ENCODE measurements at regions not wholly inside any gene's neighbourhood (a gene's known extent, or its start where the extent isn't known, plus 50 kb on each side); places are given as distances from the start of the nearest gene placed in this dataset.

- peaks cover 3% of the 10 kb centered on the region for H3K27me3 Mint-ChIP-seq (ENCODE audit: low read depth, poor library complexity)
Observed at GRCh38 chr5:173834071-173834771, 53.9 kb upstream of the CPEB4 start.

GRCh38 chr5:173835131-173835530 is 53.0 kb upstream of the CPEB4 start:
- Mint-ChIP-seq H3K4me3 (no peak overlapping the region), H3K4me1 (peaks cover 44% of the 10 kb centered on the region), H3K27ac (no peak overlapping the region), H3K36me3 (ENCODE audit: low read depth) (no peaks in the 10 kb centered on the region), H3K9me3 (peaks cover 12% of the 10 kb centered on the region), H3K27me3 (ENCODE audit: low read depth, poor library complexity) (peaks cover 3% of the 10 kb centered on the region)
- TF ChIP-seq, protein P1, sequence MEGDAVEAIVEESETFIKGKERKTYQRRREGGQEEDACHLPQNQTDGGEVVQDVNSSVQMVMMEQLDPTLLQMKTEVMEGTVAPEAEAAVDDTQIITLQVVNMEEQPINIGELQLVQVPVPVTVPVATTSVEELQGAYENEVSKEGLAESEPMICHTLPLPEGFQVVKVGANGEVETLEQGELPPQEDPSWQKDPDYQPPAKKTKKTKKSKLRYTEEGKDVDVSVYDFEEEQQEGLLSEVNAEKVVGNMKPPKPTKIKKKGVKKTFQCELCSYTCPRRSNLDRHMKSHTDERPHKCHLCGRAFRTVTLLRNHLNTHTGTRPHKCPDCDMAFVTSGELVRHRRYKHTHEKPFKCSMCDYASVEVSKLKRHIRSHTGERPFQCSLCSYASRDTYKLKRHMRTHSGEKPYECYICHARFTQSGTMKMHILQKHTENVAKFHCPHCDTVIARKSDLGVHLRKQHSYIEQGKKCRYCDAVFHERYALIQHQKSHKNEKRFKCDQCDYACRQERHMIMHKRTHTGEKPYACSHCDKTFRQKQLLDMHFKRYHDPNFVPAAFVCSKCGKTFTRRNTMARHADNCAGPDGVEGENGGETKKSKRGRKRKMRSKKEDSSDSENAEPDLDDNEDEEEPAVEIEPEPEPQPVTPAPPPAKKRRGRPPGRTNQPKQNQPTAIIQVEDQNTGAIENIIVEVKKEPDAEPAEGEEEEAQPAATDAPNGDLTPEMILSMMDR (IDR thresholded peaks at IDR 0.05), result no peak
- DNase-seq, result no peak

More at GRCh38 chr5:173834071-173834771, 53.9 kb upstream of the CPEB4 start:
- H3K27ac Mint-ChIP-seq, result peak overlapping the region; percentile 1
- H3K9me3 Mint-ChIP-seq, result peaks cover 12% of the 10 kb centered on the region
- no peak for DNase-seq
- TF ChIP-seq, protein P1 (IDR thresholded peaks at IDR 0.05), result no peak
- no peaks in the 10 kb centered on the region for H3K36me3 Mint-ChIP-seq (ENCODE audit: low read depth)
- no peak overlapping the region for H3K4me3 Mint-ChIP-seq
- peaks cover 53% of the 10 kb centered on the region for H3K4me1 Mint-ChIP-seq

- Mint-ChIP-seq H3K27me3 (ENCODE audit: low read depth, poor library complexity) (peaks cover 3% of the 10 kb centered on the region), H3K27ac (no peak overlapping the region), H3K4me1 (peaks cover 40% of the 10 kb centered on the region), H3K36me3 (ENCODE audit: low read depth) (no peaks in the 10 kb centered on the region), H3K4me3 (no peak overlapping the region), H3K9me3 (peaks cover 12% of the 10 kb centered on the region)
- TF ChIP-seq, protein P1 (IDR thresholded peaks at IDR 0.05), result no peak
- no peak for DNase-seq
Observed at GRCh38 chr5:173835661-173836060, 52.5 kb upstream of the CPEB4 start.

DNA sequence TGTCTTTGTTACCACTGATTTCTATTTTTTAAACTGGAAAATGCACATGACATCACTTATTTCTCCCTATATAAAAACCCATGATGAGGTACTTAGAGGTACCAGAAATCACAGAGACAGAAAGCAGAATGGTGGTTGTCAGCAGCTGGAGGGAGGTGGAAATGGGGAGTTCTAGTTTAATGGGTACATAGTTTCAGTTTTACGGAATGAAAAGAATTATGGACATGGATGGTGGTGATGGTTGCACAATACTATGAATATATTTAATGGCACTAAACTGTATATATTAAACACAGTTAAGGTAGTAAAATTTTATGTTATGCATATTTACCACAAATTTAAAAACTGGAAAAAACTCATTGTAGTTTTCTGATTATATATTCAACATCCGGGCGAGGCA is 50.5 kb upstream of the CPEB4 start:
- Mint-ChIP-seq H3K27me3 (ENCODE audit: low read depth, poor library complexity) (peaks cover 3% of the 10 kb centered on the region), H3K4me1 (peaks cover 21% of the 10 kb centered on the region), H3K27ac (peak overlapping the region; percentile 55), H3K9me3 (peaks cover 12% of the 10 kb centered on the region), H3K4me3 (no peak overlapping the region), H3K36me3 (ENCODE audit: low read depth) (no peaks in the 10 kb centered on the region)
- no peak for DNase-seq
- TF ChIP-seq, protein P1 (IDR thresholded peaks at IDR 0.05), result no peak
